ENCODE measurements at regions not wholly inside any gene's neighbourhood (a gene's known extent, or its start where the extent isn't known, plus 50 kb on each side); places are given as distances from the start of the nearest gene placed in this dataset.

- DNase-seq (ENCODE audit: extremely low read depth, low read depth), result no peak
- H3K4me3 ChIP-seq (replicated peaks; ENCODE audit: low read depth, low read length), result no peak overlapping the region
- no peak for TF ChIP-seq CTCF (IDR thresholded peaks at IDR 0.05; ENCODE audit: low read depth, low read length, missing control alignments)
Observed at GRCh38 chr2:107697385-107697784, 129.3 kb upstream of the RGPD4 start.

GRCh38 chr2:107698861-107699260, 127.8 kb upstream of the RGPD4 start:
- no peak for TF ChIP-seq CTCF (IDR thresholded peaks at IDR 0.05; ENCODE audit: low read depth, low read length, missing control alignments)
- no peak overlapping the region for H3K4me3 ChIP-seq (replicated peaks; ENCODE audit: low read depth, low read length)
- DNase-seq (ENCODE audit: extremely low read depth, low read depth), result no peak

GRCh38 chr2:107700073-107700472, 126.6 kb upstream of the RGPD4 start:
- DNase-seq (ENCODE audit: extremely low read depth, low read depth), result no peak
- H3K4me3 ChIP-seq (replicated peaks; ENCODE audit: low read depth, low read length), result no peak overlapping the region
- TF ChIP-seq CTCF (IDR thresholded peaks at IDR 0.05; ENCODE audit: low read depth, low read length, missing control alignments), result no peak

- TF ChIP-seq CTCF (IDR thresholded peaks at IDR 0.05; ENCODE audit: low read depth, low read length, missing control alignments), result no peak
- no peak overlapping the region for H3K4me3 ChIP-seq (replicated peaks; ENCODE audit: low read depth, low read length)
- DNase-seq (ENCODE audit: extremely low read depth, low read depth), result no peak
Observed at GRCh38 chr2:107711941-107712340, 114.8 kb upstream of the RGPD4 start.

- no peak for DNase-seq (ENCODE audit: extremely low read depth, low read depth)
- no peak for TF ChIP-seq CTCF (IDR thresholded peaks at IDR 0.05; ENCODE audit: low read depth, low read length, missing control alignments)
- no peak overlapping the region for H3K4me3 ChIP-seq (replicated peaks; ENCODE audit: low read depth, low read length)
Observed at GRCh38 chr2:107712857-107713256, 113.8 kb upstream of the RGPD4 start.

GRCh38 chr2:107717661-107718060, 109.0 kb upstream of the RGPD4 start:
- DNase-seq (ENCODE audit: extremely low read depth, low read depth), result no peak
- TF ChIP-seq CTCF (IDR thresholded peaks at IDR 0.05; ENCODE audit: low read depth, low read length, missing control alignments), result no peak
- H3K4me3 ChIP-seq (replicated peaks; ENCODE audit: low read depth, low read length), result no peak overlapping the region

GRCh38 chr2:107719141-107719540, 107.6 kb upstream of the RGPD4 start:
- no peak for TF ChIP-seq CTCF (IDR thresholded peaks at IDR 0.05; ENCODE audit: low read depth, low read length, missing control alignments)
- DNase-seq (ENCODE audit: extremely low read depth, low read depth), result no peak
- H3K4me3 ChIP-seq (replicated peaks; ENCODE audit: low read depth, low read length), result no peak overlapping the region
